Panc1 (cell line): ENCODE measurements at regions not wholly inside any gene's neighbourhood (a gene's known extent, or its start where the extent isn't known, plus 50 kb on each side); places are given as distances from the start of the nearest gene placed in this dataset.

ENCODE experiments used
- CTCF ChIP-seq: fragments of 450-650 bp; IDR thresholded peaks from 2 replicates; pipeline ENCODE4 v1.5.1; 2017; ENCODE audit warnings: mild to moderate bottlenecking
- POLR2AphosphoS5 ChIP-seq: IDR thresholded peaks from 2 replicates; pipeline ENCODE4 v1.6.1; 2012; ENCODE audit warnings: mild to moderate bottlenecking, low read depth, low read length, moderate library complexity
- REST ChIP-seq, 2 experiments: IDR thresholded peaks; 2 replicates each; pipeline ENCODE4 v1.6.1; 2011 to 2012; ENCODE audit warnings: low read depth in 2 of 2, control low read depth in 1 of 2, low read length in 1 of 2, mild to moderate bottlenecking in 1 of 2, moderate library complexity in 1 of 2; ENCODE audit not compliant: insufficient read depth in 1 of 2
- SIN3A ChIP-seq: IDR thresholded peaks from 2 replicates; pipeline ENCODE4 v1.6.1; 2012; ENCODE audit warnings: low read depth, mild to moderate bottlenecking, low read length, moderate library complexity, borderline replicate concordance; ENCODE audit not compliant: insufficient read depth
- TCF7L2 ChIP-seq: IDR thresholded peaks from 2 replicates; pipeline ENCODE4 v1.6.1; 2011; ENCODE audit warnings: mild to moderate bottlenecking, low read depth, low read length, inconsistent platforms

GRCh38 chrX:4622486-4623167 lies 909.2 kb upstream of the PRKX start:
- TF ChIP-seq CTCF: no peak
- no peak for TF ChIP-seq POLR2AphosphoS5
- no peak for TF ChIP-seq REST (IDR thresholded peaks at IDR 0.05; ENCODE audit: insufficient read depth in 1 of 2, low read depth in 2 of 2, low read length in 1 of 2)
- no peak for TF ChIP-seq SIN3A
- TF ChIP-seq TCF7L2: no peak
